OCI-M1 (cell line): ENCODE measurements at regions not wholly inside any gene's neighbourhood (a gene's known extent, or its start where the extent isn't known, plus 50 kb on each side); places are given as distances from the start of the nearest gene placed in this dataset.
"Not testable (repeated sequence)": the region's sequence is repeated elsewhere in the genome, so short reads cannot be mapped to it uniquely, and the experiment has no call there.

ENCODE experiments used
- DNase-seq: peaks from one replicate; lab custom pipeline; 2025; lab: John Stamatoyannopoulos, UW

DNA sequence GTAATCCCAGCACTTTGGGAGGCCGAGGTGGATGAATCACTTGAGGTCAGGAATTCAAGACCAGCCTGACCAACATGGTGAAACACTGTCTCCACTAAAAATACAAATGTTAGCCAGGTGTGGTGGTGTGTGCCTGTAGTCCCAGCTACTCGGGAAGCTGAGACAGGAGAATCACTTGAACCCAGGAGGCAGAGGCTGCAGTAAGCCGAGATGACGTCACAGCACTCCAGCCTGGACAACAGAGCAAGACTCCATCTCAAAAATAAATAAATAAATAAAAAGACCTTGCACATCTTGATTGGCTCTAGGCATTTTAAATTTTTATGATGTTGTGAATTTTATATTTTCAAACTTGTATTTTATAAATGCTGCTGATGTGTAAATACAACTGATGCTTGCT, 141.7 kb downstream of the ARRDC3 start:
- DNase-seq, result not testable (repeated sequence)

DNA sequence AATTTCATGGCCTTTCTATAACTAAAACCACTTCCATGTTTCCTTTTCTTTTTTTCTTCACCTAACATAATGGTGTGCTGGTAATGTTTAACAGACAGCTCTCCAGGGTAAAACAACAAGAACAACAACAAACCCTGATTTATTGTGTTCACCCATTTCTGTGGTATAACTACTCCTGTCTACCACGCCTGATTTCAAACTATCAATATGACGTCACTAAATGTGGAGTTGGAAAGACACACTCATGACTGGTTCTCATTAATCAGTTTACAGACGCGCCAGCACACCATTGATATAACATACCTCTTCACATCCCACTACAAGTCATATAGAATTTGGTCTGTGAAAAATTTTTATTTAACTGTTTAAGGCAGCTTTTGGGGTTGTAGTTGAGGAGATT, 142.9 kb downstream of the ARRDC3 start:
- DNase-seq, result no peak

DNA sequence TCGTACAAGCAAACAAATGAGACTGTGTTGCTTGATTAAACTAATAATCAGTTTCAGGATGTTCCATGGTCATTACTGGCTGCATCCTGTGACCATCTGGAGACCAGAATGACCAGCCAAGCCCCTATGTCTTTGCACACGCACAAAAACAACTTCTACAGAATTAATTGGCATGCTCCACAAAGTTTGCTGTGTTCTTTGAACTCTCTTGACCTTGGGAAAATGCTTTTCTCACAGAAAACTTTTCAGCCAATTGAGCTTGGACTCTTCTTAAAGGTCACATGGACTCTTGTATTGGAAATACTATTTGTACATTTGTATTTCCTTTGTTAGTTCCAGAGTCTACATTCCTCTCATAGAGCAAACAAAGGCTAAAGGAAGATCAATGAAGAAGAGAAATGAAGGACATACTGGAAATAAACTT, 147.8 kb downstream of the ARRDC3 start:
- no peak for DNase-seq

DNA sequence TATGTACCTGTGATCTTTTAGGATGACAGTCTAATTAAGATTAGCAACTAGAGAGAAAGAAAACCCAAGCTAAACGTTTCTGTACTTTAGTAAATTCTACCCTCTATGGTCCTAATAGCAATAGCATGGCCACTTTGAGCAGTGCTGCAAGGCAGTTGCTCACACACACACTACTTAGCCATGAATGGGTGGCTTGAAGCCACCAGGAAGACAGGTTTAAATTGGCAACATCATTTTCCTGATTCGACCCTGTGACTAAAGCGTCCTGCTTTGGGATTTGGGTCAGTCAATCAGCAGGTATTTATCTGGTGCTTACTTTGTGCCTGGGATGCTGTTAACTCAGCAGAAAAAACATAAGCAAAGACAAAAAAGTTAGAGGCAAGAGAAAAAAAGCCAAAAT, 150.6 kb downstream of the ARRDC3 start:
- DNase-seq, result no peak

DNA sequence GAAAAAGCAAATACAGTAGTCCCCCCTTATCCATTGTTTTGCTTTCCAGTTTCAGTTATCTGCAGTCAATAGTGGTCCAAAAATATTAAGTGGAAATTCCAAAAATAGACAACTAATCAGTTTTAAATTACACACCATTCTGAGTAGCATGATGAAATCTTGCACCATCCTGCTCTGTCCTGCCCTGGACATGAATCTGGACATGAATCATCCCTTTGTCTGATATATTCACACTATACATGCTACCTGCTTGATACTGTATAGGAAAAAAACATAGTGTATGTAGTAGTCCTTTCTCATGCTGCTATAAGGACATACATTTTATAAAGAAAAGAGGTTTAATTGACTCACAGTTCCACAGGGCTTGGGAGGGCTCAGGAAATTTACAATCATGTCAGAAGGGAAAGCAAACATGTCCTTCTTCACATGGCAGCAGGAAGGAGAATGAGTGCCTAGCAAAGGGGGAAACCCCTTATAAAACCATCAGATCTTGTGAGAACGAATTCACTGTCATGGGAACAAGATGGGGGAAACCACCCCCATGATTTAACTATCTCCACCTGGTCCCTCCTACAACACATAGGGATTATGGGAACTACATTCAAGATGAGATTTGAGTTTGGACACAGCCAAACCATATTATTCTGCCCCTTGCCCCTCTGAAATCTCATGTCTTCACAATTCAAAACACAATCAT, 153.9 kb downstream of the ARRDC3 start:
- no peak for DNase-seq

DNA sequence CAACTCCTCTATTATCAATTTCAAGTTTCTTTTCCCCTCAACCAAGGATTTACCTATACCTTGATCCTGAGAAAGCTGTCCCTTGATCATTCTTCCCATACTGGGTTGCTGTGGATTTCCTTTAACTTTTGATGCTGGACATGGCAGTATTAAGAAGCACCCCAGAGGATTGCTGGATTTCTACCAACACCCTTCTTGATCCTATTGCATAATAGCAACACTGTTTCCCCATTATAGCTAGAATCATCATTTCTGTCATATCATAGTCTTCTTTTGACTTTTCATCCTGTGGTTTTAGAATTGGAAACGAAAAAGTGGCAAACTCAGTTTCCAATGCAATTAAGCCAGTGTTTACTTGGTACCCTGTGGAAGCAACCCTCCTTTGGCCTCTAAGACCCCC, 154.9 kb downstream of the ARRDC3 start:
- DNase-seq, result no peak

DNA sequence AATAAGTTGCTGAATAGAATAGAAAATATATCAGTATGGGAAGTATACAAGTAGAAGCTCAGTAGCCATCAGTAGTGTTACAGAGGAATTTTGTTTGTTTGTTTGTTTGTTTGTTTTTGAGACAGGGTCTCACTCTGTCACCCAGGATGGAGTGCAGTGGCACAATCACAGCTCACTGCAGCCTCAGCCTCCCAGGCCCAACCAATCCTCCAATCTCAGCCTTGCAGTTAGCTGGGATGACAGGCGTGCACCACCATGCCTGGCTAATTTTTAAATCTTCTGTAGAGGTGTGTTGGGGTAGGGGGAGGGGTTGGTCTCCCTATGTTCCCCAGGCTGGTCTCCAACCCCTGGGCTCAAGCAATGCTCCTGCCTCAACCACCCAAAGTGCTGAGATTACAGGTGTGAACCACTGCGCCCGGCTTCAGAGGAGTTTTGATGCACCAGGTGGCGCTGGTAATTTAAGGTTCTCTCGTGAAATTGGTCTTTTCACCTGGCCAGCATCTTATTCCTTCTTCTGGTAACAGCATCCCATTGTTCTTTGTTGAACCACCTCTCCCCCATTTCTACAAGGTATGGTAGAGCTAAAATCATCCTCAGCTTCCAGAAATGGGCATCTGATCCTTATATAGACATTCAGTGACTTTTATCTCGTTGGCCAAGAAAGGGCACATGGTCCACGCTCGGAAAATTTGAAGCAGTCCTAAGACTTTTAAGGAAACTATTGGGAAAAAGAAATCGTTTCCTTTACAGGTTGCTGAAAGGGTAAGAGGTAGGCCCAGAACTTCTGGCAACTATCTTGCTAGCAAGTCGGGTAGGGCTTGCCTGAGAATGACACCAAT, 157.1 kb downstream of the ARRDC3 start:
- DNase-seq, result peak; percentile 11

DNA sequence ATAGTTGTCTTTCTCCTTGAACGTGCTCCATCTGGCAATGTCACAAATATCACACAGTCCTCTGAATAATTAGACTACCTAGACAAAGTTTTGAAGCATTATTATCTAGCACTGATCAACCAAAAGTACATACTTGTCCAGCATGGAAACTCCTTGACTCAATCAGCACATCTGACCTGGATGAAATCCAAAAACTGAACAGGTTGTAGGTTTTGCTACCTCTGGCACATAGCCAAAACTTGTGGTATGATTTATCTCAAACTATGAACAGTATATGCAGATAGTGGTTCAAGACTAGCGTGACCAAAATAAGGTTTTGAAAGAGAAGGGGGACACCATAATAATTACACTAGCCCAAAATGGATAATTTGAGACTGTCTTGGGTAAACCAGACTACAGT, 158.1 kb downstream of the ARRDC3 start:
- no peak for DNase-seq

DNA sequence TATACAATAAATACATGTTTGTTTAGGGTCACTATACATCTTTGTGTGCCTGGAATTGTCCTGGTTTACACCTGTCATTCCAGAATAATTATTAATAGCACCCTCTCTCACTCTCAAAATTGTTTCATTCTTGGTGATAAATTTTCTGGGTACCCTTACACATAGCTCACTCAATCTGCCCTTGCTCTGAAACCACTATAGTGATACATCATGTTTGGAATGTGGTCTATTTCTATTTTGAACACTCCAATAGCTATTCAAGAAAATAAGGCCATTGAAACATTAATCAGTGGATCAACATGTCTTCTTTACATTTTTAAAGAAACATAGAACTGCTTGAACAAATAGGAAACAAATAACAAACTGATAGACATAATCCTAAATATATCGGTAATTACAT, 158.7 kb downstream of the ARRDC3 start:
- no peak for DNase-seq

DNA sequence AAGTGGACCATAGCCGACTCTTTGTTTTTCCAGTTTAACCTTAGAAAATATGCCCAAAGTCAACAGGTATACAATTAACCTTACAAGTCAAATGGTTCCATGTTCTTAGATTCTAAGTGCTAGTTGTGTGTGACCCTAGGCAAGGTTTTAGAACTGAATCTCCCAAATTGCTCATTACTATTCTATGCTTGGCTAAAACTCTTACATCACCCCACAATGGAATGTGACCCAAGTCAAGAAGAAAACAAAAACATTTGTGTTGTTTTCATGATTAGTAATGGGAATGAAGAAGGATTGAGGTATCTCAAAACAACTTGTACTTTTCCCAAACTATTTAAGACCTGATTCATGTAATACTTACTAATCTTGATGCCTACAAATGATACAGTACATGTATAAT, 159.2 kb downstream of the ARRDC3 start:
- no peak for DNase-seq

DNA sequence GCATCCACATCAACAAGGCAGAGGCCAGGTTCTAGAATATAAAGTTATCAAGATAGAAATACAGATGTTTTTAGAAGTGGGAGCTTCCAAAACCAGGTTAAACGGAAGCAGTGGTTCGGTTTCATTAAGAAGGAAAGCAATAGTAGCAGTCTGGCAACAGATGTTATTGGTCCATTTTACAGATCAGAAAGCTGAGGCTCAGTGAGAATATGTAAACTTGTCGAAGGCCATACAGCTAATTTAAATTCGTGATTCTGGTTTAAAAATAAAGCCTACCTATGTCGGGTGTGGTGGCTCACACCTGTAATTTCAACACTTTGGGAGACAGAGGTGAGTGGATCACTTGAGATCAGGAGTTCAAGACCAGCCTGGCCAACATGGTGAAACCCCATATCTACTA, 160.6 kb downstream of the ARRDC3 start:
- DNase-seq, result no peak

DNA sequence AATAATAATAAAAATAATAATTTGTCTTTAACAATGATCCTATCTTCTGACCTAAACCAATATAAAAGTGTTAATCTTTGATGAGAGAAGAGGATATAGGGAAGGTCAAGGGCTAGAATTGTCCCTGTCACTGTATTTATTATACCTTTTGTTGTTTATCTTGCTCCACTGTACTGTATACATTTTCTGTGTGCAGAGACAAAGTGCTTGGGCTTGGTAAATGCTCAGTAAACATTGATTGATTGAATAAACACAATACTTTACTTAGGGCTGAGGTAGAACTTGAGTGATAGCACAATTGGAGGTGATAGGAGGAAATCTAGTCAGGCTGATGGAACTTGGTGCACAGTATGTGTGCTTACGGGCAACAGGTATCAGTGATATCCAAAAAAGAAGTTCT, 161.2 kb downstream of the ARRDC3 start:
- no peak for DNase-seq

DNA sequence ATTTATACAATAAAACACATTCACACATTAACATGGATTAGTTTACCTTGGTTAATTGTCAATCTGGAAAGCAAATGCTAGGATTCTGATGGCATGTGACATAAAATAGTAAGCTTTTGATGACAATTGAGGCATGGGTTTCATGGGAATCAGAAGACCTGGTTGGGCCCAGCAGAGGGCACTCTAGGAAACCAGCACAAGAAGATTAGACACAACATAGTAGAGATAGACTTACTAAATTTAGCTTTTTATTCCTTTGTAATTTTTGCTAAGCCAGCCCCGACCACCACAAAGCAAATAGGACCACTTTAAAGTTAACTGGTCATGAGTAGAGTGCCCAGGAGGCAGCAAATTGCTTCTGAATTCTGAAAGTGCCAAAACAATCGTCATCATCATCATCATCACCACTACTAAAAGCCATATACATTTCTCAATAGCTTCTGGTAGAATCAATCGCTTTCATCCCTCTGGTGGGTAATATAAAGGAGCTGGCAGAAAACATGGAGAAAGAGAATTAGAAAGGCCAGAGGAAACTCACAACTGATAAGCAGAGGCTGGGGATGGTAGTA, 163.2 kb downstream of the ARRDC3 start:
- DNase-seq, result peak; percentile 57

DNA sequence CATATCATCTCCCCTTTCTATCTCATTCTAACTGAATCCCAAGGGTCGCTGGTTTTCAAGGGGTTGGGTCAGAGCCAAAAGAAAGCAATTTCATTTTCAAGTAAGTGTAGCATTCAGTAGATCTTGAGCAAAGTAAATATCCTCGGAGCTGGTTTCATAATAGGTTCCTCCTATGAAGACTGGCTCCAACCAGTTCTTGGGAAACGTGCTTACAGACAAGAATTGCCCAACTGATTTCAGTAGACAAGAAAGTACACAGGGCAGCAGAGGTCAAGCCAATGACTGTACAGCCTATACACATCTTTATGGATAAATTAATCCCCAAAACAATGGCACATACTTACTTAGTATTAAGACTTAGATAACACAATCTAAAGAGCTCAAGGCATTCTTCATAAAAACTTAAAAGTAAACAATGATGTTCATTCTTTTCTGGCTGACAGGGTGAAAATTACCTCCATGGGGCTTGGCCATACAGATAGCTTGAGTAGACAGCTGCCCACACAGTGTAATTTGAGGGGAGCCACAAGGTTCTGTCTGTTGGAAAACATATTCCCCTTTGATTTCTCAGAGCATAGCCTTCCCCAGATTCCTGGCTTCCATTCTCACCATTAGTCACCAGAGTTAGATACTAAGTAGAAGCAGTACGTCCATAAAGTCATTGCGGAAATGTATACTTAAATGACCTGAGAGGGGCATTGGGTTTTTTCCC, 163.9 kb downstream of the ARRDC3 start:
- peak; percentile 89 for DNase-seq

DNA sequence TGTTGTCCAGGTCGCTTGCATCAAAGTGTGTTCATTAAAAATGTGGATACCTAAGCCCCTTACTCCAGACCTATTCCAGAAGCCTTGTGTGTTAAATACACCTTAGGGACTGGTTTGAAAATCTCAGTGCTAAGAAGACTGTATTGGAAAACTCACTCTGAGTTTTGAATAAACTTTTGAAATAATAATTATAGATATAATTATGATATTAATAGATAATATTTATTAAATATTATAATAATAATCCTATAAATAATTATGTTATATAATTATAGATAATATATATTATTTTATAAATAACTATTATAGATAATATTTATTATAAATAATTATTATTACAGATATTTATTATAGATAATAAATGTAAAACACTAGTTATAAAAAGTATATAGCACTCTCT, 165.3 kb downstream of the ARRDC3 start:
- no peak for DNase-seq

DNA sequence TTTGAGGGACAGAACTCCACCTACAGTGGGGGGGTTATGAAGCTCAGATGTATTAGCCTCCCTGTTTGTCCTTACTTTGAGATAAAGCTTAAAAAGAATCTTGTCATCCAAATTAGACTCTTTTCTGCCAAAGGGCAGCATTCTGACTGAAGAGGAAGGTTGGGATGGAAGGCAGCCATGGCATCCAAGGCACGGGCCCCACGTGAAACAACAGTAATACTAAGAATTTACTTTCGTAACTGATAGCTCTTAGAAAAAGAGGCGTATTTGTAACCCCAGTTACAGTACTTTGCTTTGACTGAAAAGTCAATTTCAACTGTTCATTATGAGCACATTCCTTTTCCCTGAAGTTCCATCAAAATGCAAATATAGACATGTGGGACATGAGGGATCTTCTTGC, 168.5 kb downstream of the ARRDC3 start:
- DNase-seq, result no peak
